HG02588 (cell line): ENCODE measurements at regions not wholly inside any gene's neighbourhood (a gene's known extent, or its start where the extent isn't known, plus 50 kb on each side); places are given as distances from the start of the nearest gene placed in this dataset.

Experiments used
- ATAC-seq: cut with Tn5 transposase; IDR thresholded peaks from one replicate; pipeline ENCODE4 v1.9.1; 2021; ENCODE audit warnings: mild to moderate bottlenecking, moderate library complexity; ENCODE audit not compliant: unreplicated experiment

DNA sequence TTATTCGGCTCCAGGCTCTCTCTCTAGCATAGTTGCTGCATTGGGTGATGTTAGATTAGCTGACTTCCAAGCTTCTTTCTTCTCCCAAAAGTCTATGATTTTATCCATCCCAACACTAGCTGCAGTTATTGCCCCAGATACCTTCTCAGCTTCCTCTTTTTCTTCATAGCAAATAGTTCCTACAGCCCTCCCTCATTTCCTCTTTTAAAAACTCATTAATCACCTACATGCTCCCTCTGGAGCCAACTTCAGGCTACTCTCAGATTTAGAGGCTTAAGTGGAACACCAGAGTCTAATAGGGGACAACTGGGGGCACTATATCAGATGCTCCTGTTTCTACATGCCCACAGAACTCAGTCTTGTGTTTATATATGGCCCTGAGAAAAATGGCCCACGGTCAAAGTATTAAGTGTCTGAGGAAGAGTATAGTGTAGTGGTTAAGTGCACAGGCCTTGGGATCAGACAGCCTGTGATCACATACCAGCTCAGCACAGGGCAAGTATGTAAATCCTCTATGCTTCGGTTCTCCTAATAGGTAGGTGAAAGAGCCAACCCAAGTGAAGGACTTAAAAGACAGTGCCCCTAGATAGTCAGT lies 241.9 kb upstream of the SLC14A2 start:
- ATAC-seq, result no peak

DNA sequence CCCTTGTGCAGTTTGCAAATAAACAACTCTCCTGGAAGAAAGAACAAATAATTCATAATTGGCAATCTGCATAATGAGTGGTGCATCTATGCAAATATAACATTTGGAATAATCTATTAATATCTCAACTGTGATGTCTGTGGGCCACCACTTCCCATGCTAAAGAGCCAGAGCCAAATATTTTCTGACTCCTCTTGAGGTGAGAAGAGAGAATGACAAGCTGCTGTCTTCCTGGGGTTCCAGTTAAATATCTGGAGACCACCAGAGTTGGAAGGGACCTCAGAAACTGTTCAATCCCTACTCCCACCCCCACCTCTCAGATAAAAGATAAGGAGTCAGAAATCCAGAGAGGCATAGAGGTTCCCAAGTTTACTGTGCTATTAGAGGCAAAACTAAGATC lies 241.0 kb upstream of the SLC14A2 start:
- ATAC-seq, result no peak

DNA sequence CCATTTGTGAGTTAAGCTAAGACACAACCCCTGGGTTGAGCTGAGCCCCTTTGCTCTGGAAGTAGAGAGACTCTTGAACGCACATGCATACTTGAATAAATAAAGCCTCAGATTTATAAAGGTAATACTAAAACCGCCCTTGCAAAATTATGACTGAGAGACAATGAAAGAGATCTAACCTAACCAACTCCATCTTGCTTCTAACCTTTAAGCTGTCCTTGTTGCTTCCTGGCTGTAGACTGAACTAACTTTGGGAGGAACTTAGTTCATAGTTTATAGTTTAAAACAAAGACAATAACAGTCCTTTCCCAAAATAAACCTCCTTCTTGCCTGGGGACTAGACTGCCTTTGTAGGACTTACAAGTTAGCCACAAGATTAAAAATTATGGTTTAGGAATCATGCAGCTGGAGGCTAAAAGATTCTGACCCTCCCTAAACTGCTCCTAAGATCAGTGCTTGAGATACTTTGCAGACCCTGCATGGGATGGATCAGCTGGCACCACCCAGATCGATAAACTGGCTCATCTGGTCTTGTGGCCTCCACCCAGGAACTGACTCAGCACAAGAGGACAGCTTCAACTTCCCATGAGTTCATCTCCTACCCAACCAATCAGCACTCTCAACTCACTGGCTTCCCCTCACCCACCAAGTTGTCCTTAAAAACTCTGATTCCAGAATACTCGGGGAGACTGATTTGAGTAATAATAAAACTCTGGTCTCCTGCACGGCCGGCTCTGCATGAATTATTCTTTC lies 240.2 kb upstream of the SLC14A2 start:
- no peak for ATAC-seq

DNA sequence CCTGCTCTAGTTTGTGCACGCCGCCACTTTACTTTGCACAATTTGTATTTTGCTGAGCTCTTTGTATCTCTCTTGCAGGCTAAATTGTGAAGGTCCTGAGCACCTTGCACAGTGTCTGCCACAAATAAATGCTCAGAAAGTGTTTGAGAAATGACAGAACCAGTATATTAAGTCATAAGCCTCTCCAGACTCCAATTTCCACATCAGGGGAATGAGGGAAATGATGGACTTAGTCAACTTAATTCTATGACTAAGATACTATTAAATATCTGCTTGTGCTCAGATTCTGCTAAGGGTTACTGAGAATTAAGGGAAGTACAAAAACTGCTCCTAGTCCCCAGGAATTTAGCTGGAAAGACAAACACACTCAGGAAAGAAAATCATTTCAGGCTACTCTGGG lies 239.1 kb upstream of the SLC14A2 start:
- ATAC-seq, result no peak

DNA sequence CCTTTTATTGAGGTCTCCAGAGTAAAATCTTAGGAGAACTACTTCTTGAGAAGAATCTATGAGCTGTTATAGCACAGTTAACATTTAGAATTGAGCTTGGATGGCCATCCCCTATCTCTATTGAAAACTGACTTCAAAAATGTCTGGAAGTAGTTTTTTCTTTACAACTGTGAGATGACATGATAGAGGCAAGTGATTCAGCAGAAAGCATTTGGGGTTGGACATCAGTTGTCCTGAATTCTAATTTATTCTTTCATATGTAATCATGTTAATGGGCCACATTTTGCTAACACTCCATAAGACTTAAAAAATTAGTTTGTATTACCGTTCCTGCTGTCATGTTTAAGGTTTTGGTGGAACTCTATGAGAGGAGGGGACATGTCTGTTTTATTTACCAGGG lies 237.0 kb upstream of the SLC14A2 start:
- no peak for ATAC-seq

DNA sequence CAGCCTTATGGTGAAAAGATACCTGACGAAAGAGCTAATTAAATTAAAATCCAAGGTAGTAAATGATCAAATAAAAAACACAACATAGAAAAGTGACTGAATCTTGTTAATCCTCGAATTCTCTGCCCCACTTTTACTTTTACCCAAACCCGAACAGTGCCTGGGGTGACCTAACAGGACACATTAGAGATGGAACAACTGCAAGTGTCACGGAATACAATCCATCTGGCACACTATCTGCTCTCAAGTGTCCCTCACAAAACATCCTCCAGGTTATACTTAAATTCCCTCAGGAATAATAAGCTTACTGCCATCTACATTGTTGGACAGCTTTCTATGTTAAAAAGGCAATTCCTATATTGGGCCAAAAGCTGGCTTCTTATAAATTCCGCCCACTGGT lies 236.3 kb upstream of the SLC14A2 start:
- no peak for ATAC-seq

DNA sequence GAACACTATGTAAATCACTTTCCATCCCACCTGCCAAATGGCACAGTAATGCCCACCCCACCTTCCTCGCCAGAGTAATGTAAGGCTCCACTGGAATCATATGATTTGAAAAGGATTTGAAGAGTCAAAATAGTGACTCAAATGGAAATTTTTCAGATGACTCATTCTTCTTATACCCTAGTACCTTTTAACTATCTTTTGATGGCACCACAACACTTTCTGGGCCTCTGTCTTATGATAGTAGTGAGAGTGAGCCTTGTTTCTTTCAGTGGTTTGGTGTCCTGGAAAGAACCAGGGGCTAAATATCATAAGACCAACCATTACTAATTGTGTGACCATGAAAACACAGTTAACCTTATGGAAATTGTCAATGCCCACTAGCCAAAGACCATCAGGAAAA lies 235.4 kb upstream of the SLC14A2 start:
- ATAC-seq, result peak; percentile 80

DNA sequence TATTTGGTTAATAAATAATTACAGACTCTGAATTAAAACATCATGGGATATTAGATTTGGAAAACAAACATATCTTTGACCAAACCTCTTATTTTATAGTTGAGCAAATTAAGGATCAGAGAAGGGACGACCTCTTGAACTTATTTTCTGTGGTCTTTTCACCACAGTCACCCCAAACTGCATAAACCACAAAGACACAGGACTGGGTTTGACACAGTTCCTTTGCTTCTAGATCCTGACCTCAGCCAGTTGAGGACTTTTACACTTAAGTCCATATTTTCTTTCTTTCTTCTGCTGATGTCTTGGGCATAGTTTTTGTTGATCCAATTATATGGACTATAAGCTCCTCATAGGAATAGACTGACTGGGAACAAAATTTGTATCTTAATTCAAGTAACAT lies 234.0 kb upstream of the SLC14A2 start:
- no peak for ATAC-seq

DNA sequence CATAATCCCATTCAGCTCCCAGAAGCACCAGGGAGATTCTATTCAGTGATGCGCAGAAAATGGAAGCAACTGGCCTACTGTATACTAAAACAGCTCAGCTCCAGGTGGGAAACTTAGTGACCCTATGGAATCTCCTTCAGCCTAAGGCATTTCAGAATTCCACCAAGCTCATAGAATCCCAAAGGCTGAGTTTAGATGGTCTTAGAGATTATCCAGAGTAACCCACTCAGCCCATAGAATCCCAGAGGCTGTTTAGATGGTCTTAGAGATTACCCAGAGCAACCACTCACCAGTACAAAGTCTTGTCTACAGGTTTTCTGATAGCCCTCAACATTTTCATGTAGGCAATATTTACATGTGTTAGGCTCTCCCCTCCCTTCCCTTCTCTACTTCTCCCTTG lies 232.0 kb upstream of the SLC14A2 start:
- no peak for ATAC-seq

DNA sequence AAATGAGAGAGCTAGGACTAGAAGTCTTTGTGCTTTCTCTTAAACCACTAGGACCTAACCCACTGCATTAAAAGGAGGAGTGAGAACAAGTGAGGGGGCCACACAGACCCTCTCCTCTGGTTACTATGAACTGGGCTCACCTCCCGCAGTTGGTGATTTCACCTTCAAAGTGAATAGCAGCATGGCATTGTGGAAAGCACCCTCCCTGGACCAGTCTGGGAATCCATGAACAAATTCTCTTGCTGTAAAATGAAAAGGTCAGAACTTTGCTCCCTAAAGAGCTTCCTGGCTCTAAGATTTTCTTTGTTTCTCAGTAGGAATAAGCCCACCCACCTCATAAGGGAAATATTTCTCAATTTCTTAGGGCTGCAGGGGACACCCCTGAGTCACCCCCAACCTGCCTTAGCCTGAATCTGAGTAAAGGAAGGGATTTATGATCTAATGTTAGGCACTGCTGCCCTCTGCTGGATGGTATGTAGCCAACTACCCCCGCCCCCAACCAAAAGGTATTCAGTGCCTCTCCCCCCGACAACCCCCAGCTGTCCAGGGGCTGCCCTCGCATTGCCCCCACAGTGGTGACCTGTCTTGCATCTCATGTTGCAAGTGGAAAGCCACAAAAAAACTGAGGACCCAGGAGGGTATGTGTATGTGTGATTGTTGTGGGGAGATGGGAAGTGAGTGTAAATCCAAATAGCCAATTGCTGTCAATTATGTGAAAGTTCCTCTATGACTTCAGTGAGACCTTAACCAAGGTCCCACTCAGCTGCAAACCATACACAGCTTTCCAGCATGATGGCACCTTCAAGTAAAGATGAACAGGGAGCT lies 230.9 kb upstream of the SLC14A2 start:
- no peak for ATAC-seq

DNA sequence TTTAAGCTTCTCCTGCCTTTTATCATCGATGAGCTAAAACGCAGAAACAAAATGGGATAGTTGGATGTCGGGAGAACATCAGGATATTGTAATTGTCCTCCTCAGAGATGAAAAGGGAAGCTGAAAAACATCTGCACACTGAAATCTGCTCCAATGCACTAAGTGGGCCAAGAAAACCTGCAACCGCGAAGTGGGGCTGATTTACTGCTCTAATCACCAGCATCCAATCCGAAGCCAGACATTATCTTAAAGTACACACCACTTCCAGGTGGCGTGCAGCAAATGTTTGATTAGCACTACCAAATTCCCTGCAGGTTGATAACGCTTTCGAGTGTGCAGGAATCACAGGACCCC lies 230.3 kb upstream of the SLC14A2 start:
- ATAC-seq, result no peak

DNA sequence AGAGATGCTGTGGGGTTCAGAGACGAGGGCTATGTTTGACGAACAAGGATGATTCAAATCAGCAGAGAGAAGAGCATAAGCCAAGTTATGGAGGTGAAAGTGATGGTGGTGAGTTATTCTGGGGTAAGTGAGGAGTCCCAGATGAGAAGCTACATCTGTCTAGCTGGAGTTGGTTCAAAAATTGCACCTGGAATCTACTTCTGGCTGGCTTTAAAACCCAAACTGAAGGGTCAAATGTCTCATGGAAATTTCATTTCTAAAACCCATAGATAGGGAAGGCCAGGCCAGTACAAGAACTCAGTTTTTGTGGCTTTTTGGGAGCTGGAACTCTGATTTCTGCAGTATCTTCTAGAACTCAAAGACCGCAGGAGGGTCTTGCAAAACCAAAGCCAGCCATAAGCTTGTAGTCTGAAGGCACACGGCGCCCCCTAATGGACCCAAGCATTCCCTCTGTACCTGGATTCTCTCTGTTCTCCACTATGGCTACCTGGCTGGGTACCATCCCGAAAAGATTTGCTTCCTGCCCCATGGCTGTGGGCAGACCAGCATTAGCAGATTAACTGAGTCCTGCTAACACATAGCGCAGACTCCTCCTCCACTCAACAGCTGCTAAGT lies 229.1 kb upstream of the SLC14A2 start:
- ATAC-seq, result no peak

DNA sequence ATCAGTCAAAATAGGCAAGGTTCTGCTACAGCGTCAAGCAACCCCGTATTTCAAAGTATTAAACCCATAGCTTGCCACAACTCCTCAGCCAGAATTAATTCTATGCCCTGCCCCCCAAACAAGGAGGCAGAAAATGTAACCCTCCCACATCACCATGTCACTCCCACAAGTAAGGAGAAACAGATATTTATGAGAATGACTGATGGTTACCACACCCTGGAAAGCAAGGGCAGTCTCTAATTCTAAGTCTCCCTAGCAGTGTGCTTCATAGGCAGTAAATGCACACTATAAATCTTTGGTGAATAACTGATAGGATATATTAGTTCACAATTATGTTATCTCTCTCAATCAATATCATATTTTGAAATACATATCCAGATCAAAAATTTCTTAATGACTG lies 228.0 kb upstream of the SLC14A2 start:
- ATAC-seq, result no peak

DNA sequence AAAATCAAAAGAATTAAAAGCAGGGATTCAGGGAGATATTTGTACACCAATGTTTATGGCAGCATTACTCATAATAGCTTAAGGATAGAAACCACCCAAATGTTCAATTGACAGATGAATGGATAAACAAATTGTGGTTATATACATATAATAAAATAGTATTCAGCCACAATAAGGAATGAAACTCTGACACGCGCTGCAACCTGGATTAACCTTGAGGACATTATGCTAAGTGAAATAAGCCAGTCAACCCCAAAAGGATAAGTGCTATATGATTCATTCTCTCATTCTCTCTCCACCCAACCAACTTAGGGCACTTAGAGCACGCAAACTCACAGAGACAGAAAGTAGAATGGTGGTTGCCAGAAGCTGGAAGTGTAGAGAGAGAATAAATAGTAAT lies 216.8 kb upstream of the SLC14A2 start:
- no peak for ATAC-seq

DNA sequence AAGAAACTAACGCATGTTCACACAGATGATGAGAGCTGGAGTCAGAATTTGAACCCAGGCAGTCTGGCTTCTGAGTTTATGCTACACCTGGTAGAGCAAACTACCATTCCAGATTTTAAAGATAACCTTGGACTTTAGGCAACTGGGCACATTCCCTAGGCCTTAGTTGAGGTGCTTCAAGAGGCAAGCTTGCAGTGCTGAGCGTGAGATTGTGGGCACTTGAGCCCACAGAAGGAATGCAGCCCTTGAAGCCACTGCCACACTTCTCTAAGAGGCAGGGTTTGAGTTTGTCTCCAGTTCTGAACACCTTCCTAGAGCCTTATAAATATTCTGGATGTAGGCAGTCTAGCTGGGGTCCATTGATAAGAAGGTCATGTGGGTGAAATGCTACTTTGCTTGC lies 216.1 kb upstream of the SLC14A2 start:
- ATAC-seq, result no peak

DNA sequence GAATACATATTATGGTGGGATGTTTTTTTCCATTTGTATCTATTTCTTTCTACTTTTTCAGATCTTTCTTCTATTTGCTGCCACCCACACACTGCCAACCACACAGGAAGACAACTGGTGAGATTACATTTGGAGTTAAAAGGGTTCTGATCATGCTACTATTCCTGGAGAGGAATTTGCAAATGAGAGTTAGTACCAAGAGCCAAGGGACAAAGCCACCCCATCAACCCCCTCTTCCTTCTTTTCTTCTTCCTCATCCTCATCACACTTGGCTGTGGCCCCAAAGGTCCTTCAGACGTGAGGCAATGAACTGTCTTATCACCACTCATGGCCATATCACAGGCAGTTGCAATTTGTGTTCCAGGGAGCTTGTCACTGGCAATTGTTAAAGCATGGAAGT lies 215.6 kb upstream of the SLC14A2 start:
- no peak for ATAC-seq

DNA sequence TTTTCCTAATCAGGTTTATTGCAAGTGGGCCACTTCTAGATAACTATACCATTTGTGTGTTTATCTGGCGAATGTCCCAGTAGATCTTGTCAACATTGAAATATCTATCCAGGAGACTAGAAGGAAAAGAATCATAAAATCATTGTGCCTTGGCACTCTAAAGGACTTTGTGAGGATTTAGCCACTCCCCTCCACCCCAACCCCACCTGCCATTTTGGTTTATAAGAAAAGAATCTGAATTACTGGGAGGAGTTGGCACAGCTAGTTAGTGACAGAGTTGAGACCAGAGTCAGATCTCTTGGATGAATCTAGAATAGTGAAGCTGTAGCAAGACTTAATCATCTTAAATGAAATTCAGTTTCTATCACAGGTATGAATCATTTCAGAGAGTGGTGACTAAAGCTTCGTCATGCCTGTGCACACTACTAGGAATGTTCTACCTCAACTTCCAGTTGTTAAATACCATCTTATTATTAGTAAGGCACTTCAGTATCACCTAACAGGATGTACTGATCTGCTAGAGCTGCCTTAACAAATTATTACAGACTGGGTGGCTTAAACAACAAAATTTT lies 212.7 kb upstream of the SLC14A2 start:
- ATAC-seq, result no peak

DNA sequence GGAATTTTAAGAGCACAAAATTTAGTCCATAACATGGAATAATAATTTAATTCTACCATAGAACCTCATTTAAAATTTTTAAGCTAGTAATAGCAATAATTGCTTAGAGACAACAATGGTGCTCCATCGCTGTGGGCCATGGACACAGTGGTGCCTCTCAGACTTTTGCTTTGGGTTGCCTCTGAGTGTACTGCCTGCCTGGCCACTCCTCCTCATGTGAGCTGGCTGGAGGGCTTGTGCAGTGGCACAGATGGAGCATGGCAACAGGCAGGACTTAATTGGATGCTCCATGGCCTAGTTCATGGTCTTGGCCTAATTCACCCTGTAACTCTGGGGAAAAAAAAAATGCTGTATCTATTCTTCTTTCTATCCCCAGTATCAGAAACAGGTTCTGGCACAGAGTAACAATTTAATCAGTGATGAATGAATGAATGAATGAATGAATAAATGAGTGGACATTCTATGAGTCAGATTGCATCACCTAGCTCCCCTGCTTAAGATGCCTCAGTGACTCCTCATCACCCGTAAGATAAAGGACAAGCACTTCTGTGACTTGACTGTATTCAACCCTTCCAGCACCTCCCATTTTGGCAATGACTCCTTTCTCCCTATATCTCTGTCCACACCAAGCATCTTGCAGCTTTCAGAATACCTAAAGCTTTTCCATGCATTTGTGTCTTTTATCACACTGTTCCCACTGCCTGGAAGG lies 211.8 kb upstream of the SLC14A2 start:
- no peak for ATAC-seq

DNA sequence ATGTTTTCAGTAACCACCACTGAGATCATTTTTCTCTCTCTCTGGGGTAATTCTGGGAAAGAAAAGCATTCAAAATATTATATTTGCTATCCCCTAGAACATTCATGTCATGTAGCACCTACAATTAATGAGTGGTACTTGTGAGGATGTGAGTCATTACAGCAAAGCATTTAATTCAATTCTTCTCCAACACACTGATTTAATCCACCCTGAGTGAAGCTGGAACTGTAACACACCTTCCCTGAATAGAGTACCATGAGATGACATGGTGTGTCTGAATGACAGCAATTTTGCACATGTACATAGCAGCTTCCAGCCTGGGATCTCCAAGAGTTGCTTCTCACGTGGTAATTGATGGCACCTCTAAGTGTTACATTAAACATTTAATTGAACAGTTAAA lies 207.1 kb upstream of the SLC14A2 start:
- no peak for ATAC-seq

DNA sequence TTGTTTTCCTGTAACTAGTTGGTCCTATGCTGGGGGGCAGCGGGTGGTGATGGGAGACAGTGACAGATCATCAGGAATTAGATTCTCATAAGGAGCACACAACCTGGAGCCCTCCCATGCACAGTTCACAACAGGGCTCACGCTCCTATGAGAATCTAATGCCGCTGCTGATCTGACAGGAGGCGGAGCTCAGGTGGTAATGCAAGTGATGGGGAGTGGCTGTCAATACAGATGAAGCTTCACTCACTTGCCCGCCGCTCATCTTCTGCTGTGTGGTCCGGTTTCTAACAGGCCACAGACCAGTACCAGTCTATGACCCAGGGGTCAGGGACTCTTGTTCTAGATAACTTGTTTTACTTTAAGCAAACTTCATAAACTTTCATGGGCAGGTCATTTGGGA lies 205.3 kb upstream of the SLC14A2 start:
- no peak for ATAC-seq

DNA sequence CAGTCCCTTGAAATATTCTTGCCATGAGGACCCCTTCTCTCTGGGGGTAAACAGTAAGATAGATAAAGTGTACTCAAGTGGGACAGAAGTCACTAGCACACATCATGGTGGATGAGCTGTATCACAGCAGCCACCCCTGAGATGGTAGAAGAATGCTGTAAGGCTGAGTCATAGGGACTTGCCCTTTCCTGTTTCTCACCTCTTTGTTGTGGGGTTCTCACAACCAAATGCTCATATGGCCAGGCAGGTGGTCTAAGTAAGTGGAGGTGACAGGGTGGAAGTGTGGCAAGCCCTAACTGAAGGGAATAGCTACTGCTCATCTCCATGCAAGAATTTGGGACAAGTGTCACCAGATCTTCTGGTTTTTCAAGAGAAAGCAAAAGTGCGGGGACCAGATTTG lies 202.7 kb upstream of the SLC14A2 start:
- ATAC-seq, result no peak
